ENCODE measurements at regions not wholly inside any gene's neighbourhood (a gene's known extent, or its start where the extent isn't known, plus 50 kb on each side); places are given as distances from the start of the nearest gene placed in this dataset.
"Not testable (repeated sequence)": the region's sequence is repeated elsewhere in the genome, so short reads cannot be mapped to it uniquely, and the experiment has no call there.

DNA sequence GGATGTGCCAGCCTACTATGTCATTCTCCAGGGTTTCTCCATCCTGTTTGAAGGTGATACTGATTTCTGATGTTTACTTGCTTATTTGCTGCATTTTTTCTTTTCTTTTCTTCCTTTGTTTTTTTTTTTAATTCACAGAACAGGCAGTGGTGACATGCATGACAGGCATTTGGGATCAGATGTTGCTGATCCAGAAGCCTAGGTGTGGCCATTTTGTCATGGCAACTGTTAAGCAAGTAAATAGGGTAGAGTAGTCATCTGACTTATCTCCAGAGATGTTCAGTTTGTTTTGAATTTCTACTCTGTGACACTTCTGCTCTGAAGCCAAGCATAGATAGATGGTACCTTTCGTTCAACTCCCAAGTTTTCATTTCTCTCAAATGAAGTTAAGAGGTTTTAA is 85.4 kb upstream of the IKBKE start:
- H3K18ac ChIP-seq (ENCODE audit: extremely low read depth, low read length); H2AFZ ChIP-seq (ENCODE audit: low read length); H3K4me1 ChIP-seq (replicated peaks in 1 of 4; ENCODE audit: control insufficient read depth in 3 of 4, insufficient read depth in 4 of 4, low read length in 3 of 4); H3K27me3 ChIP-seq (replicated peaks in 1 of 4; ENCODE audit: control insufficient read depth in 3 of 4, extremely low read depth in 1 of 4, insufficient read depth in 3 of 4, low read length in 3 of 4); H2AK5ac ChIP-seq (ENCODE audit: low read depth, low read length); H4K5ac ChIP-seq (ENCODE audit: insufficient read length, low read depth, low read length); H2BK120ac ChIP-seq (replicated peaks; ENCODE audit: low read depth, low read length); H3K79me2 ChIP-seq (ENCODE audit: control insufficient read depth in 1 of 2, insufficient read depth in 2 of 2, low read length in 2 of 2); CTCF ChIA-PET (ENCODE audit: partially characterized antibody); H3K9me3 ChIP-seq (ENCODE audit: insufficient read depth in 2 of 2, low read depth in 1 of 2, low read length in 1 of 2); H3K56ac ChIP-seq (replicated peaks; ENCODE audit: insufficient read length, low read depth, low read length); H2BK15ac ChIP-seq (ENCODE audit: low read length); H4K91ac ChIP-seq (replicated peaks; ENCODE audit: insufficient read length, low read length); H3K9ac ChIP-seq (replicated peaks in 1 of 4; ENCODE audit: extremely low read depth in 1 of 4, low read depth in 3 of 4, low read length in 3 of 4); H2BK12ac ChIP-seq (ENCODE audit: low read depth, low read length); H4K20me1 ChIP-seq (replicated peaks in 1 of 2; ENCODE audit: control insufficient read depth in 1 of 2, insufficient read depth in 2 of 2, low read length in 2 of 2); H3K23me2 ChIP-seq (ENCODE audit: low read depth, low read length); H3K36me3 ChIP-seq (ENCODE audit: control insufficient read depth in 2 of 4, insufficient read depth in 4 of 4, low read length in 3 of 4); H3K4me2 ChIP-seq (ENCODE audit: insufficient read depth in 1 of 2, low read depth in 2 of 2, low read length in 2 of 2); H3K4me3 ChIP-seq (ENCODE audit: extremely low read depth in 1 of 4, insufficient read depth in 2 of 4, low read depth in 3 of 4, low read length in 4 of 4); FAIRE-seq; H3K27ac ChIP-seq (ENCODE audit: low read depth, low read length); H2BK5ac ChIP-seq (ENCODE audit: low read depth, low read length); DNase-seq (ENCODE audit: low read depth in 1 of 2, low spot score in 2 of 2); H3K23ac ChIP-seq (ENCODE audit: insufficient read length); H3K14ac ChIP-seq (ENCODE audit: insufficient read length); H4K8ac ChIP-seq (ENCODE audit: extremely low read depth, insufficient read depth, low read length); H3K79me1 ChIP-seq (ENCODE audit: low read depth, low read length); H2BK20ac ChIP-seq (ENCODE audit: low read length); POLR2A ChIA-PET (ENCODE audit: partially characterized antibody); H3K4ac ChIP-seq (replicated peaks; ENCODE audit: insufficient read length, low read depth, low read length): not testable (repeated sequence)
- 93% methylated on average over 1 of the region's 1 CpG; no CpG with 5 or more reads in 1 of the 2 experiments for WGBS, 2 experiments (ENCODE audit: extremely low coverage in 1 of 2, insufficient coverage in 1 of 2, insufficient read length in 1 of 2, insufficient replicate concordance in 2 of 2, low coverage in 1 of 2, low lambda C conversion rate in 2 of 2, missing lambda C conversion rate in 1 of 2)

DNA sequence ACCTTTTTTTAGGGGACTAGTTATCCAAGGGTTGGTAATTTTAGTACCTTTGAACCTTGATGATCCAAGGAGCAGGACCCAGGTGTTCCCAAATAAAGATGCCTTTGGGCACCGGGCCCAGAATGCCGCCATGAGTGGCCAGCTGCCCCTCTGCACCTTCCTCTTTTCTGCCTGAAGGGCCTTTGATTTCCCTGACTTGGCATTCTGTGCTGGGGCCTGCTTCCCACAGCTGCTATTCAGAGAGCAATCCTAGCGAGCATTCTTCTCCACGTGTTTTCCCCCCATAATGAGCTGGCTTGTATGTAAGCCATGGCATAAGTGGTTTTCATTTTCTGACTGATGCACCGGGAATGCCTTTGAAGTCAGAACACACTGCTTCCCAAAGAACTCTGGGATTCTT is 82.6 kb upstream of the IKBKE start:
- H2BK20ac ChIP-seq (ENCODE audit: low read length); H3K4me2 ChIP-seq (ENCODE audit: insufficient read depth in 1 of 2, low read depth in 2 of 2, low read length in 2 of 2); POLR2A ChIA-PET (ENCODE audit: partially characterized antibody); H3K56ac ChIP-seq (replicated peaks; ENCODE audit: insufficient read length, low read depth, low read length); H3K4me3 ChIP-seq (ENCODE audit: extremely low read depth in 1 of 4, insufficient read depth in 2 of 4, low read depth in 3 of 4, low read length in 4 of 4); FAIRE-seq; H3K23me2 ChIP-seq (ENCODE audit: low read depth, low read length); H3K9ac ChIP-seq (replicated peaks in 1 of 4; ENCODE audit: extremely low read depth in 1 of 4, low read depth in 3 of 4, low read length in 3 of 4); H3K18ac ChIP-seq (ENCODE audit: extremely low read depth, low read length); DNase-seq (ENCODE audit: low read depth in 1 of 2, low spot score in 2 of 2); CTCF ChIA-PET (ENCODE audit: partially characterized antibody); H3K23ac ChIP-seq (ENCODE audit: insufficient read length); H3K79me1 ChIP-seq (ENCODE audit: low read depth, low read length); H3K27ac ChIP-seq (ENCODE audit: low read depth, low read length); H3K27me3 ChIP-seq (replicated peaks in 1 of 4; ENCODE audit: control insufficient read depth in 3 of 4, extremely low read depth in 1 of 4, insufficient read depth in 3 of 4, low read length in 3 of 4); H4K91ac ChIP-seq (replicated peaks; ENCODE audit: insufficient read length, low read length); H3K4me1 ChIP-seq (replicated peaks in 1 of 4; ENCODE audit: control insufficient read depth in 3 of 4, insufficient read depth in 4 of 4, low read length in 3 of 4); H3K9me3 ChIP-seq (ENCODE audit: insufficient read depth in 2 of 2, low read depth in 1 of 2, low read length in 1 of 2); H4K8ac ChIP-seq (ENCODE audit: extremely low read depth, insufficient read depth, low read length); H4K20me1 ChIP-seq (replicated peaks in 1 of 2; ENCODE audit: control insufficient read depth in 1 of 2, insufficient read depth in 2 of 2, low read length in 2 of 2); H3K36me3 ChIP-seq (ENCODE audit: control insufficient read depth in 2 of 4, insufficient read depth in 4 of 4, low read length in 3 of 4); H3K79me2 ChIP-seq (ENCODE audit: control insufficient read depth in 1 of 2, insufficient read depth in 2 of 2, low read length in 2 of 2); H2BK12ac ChIP-seq (ENCODE audit: low read depth, low read length); H2AK5ac ChIP-seq (ENCODE audit: low read depth, low read length); H4K5ac ChIP-seq (ENCODE audit: insufficient read length, low read depth, low read length); H3K14ac ChIP-seq (ENCODE audit: insufficient read length); H3K4ac ChIP-seq (replicated peaks; ENCODE audit: insufficient read length, low read depth, low read length); H2BK120ac ChIP-seq (replicated peaks; ENCODE audit: low read depth, low read length); H2BK15ac ChIP-seq (ENCODE audit: low read length); H2BK5ac ChIP-seq (ENCODE audit: low read depth, low read length); H2AFZ ChIP-seq (ENCODE audit: low read length): not testable (repeated sequence)
- no CpG with 5 or more reads among the region's 5 CpGs for WGBS, 2 experiments (ENCODE audit: extremely low coverage in 1 of 2, insufficient coverage in 1 of 2, insufficient read length in 1 of 2, insufficient replicate concordance in 2 of 2, low coverage in 1 of 2, low lambda C conversion rate in 2 of 2, missing lambda C conversion rate in 1 of 2)

Data from H1 (cell line).